MCF 10A (cell line): ENCODE measurements at regions not wholly inside any gene's neighbourhood (a gene's known extent, or its start where the extent isn't known, plus 50 kb on each side); places are given as distances from the start of the nearest gene placed in this dataset.

Source experiments
- BruUV-seq: library from RNA; stranded (reverse); fragments of 400-500 nt; replicated peaks from 2 replicates; lab custom pipeline; 2021; lab: Mats Ljungman, UMichigan
- CTCF ChIA-PET: fragments of 300-600 bp; sonication (Branson Sonifier 250); formaldehyde crosslinking; extraction: SDS; loops from one replicate; lab custom pipeline; 2021; ENCODE audit warnings: antibody characterized with exemption, inconsistent platforms; lab: Yijun Ruan, JAX
- POLR2A ChIA-PET: fragments of 300-600, 350-650 bp; sonication (Branson Sonifier 250); formaldehyde crosslinking; extraction: SDS; loops from one replicate; lab custom pipeline; 2020; ENCODE audit warnings: antibody characterized with exemption, inconsistent platforms; lab: Yijun Ruan, JAX
- DNase-seq: peaks from one replicate; pipeline ENCODE4 v3.0.0-alpha.2; 2018; ENCODE audit not compliant: unreplicated experiment
- H3K27ac Mint-ChIP-seq: one replicate; pipeline ENCODE4 v1.8.0; 2022; ENCODE audit warnings: mild to moderate bottlenecking, low read depth, mixed read lengths; ENCODE audit not compliant: unreplicated experiment
- H3K27me3 Mint-ChIP-seq: one replicate; pipeline ENCODE4 v1.8.0; 2022; ENCODE audit warnings: mixed read lengths; ENCODE audit not compliant: insufficient read depth, unreplicated experiment
- H3K36me3 Mint-ChIP-seq: one replicate; pipeline ENCODE4 v1.8.0; 2022; ENCODE audit warnings: mild to moderate bottlenecking, moderate library complexity, mixed read lengths; ENCODE audit not compliant: insufficient read depth, unreplicated experiment
- H3K4me1 Mint-ChIP-seq: one replicate; pipeline ENCODE4 v1.8.0; 2022; ENCODE audit warnings: mixed read lengths; ENCODE audit not compliant: insufficient read depth, unreplicated experiment
- H3K4me3 Mint-ChIP-seq: one replicate; pipeline ENCODE4 v1.8.0; 2022; ENCODE audit warnings: mild to moderate bottlenecking, moderate library complexity, mixed read lengths; ENCODE audit not compliant: unreplicated experiment
- H3K9me3 Mint-ChIP-seq: one replicate; pipeline ENCODE4 v1.8.0; 2022; ENCODE audit warnings: mixed read lengths; ENCODE audit not compliant: unreplicated experiment
- CTCF ChIP-seq: fragments of 200-600 bp; IDR thresholded peaks from one replicate; pipeline ENCODE4 v1.8.0; 2022; ENCODE audit warnings: antibody characterized with exemption, mild to moderate bottlenecking; ENCODE audit not compliant: unreplicated experiment
- intact Hi-C: fragments of 100-400 bp; cut with micrococcal nuclease; formaldehyde crosslinking; loops from 2 replicates; pipeline ENCODE4 v1.14.1; 2022

- no peak overlapping the region for H3K4me3 Mint-ChIP-seq
- no peaks in the 10 kb centered on the region for H3K4me1 Mint-ChIP-seq
- no peaks in the 10 kb centered on the region for H3K27me3 Mint-ChIP-seq
- H3K36me3 Mint-ChIP-seq = no peaks in the 10 kb centered on the region
- H3K9me3 Mint-ChIP-seq = peaks cover 36% of the 10 kb centered on the region
- ChIA-PET POLR2A (no interaction called here), CTCF (interaction anchor here (1.1 kb wide), 1 partner anchor 438 kb away, joined by 5 read pairs; no protein-coding TSS in a partner anchor)
- no peak for TF ChIP-seq CTCF
- BruUV-seq = no TSS peak
- no peak for DNase-seq
- H3K27ac Mint-ChIP-seq = no peak overlapping the region
- intact Hi-C loops = no loop called here
These were observed 153.8 kb upstream of the SOX1 start for GRCh38 chr13:111912991-111913760.

GRCh38 chr13:111913761-111914140 lies 153.2 kb upstream of the SOX1 start:
- H3K27ac Mint-ChIP-seq = no peak overlapping the region
- TF ChIP-seq CTCF = no peak
- no peaks in the 10 kb centered on the region for H3K27me3 Mint-ChIP-seq
- ChIA-PET CTCF (no interaction called here), POLR2A (no interaction called here)
- H3K36me3 Mint-ChIP-seq = no peaks in the 10 kb centered on the region
- BruUV-seq = no TSS peak
- DNase-seq = no peak
- H3K4me3 Mint-ChIP-seq = no peak overlapping the region
- peaks cover 40% of the 10 kb centered on the region for H3K9me3 Mint-ChIP-seq
- no peaks in the 10 kb centered on the region for H3K4me1 Mint-ChIP-seq
- intact Hi-C loops = no loop called here

- no peak overlapping the region for H3K27ac Mint-ChIP-seq
- POLR2A ChIA-PET = no interaction called here
- no peak overlapping the region for H3K4me3 Mint-ChIP-seq
- no peaks in the 10 kb centered on the region for H3K27me3 Mint-ChIP-seq
- intact Hi-C loops = no loop called here
- no peak for TF ChIP-seq CTCF
- H3K9me3 Mint-ChIP-seq = peaks cover 40% of the 10 kb centered on the region
- CTCF ChIA-PET = no interaction called here
- H3K36me3 Mint-ChIP-seq = no peaks in the 10 kb centered on the region
- BruUV-seq = no TSS peak
- no peak for DNase-seq
- H3K4me1 Mint-ChIP-seq = no peaks in the 10 kb centered on the region
These were observed 152.5 kb upstream of the SOX1 start for GRCh38 chr13:111914241-111915103.

- BruUV-seq = no TSS peak
- Mint-ChIP-seq H3K36me3 (no peaks in the 10 kb centered on the region), H3K27ac (no peak overlapping the region), H3K27me3 (no peaks in the 10 kb centered on the region), H3K4me3 (no peak overlapping the region), H3K4me1 (no peaks in the 10 kb centered on the region), H3K9me3 (peaks cover 36% of the 10 kb centered on the region)
- ChIA-PET POLR2A (no interaction called here), CTCF (no interaction called here)
- intact Hi-C loops = no loop called here
- TF ChIP-seq CTCF = no peak
- no peak for DNase-seq
These were observed 151.8 kb upstream of the SOX1 start for GRCh38 chr13:111915104-111915551.
